ENCODE measurements at regions not wholly inside any gene's neighbourhood (a gene's known extent, or its start where the extent isn't known, plus 50 kb on each side); places are given as distances from the start of the nearest gene placed in this dataset.

DNA sequence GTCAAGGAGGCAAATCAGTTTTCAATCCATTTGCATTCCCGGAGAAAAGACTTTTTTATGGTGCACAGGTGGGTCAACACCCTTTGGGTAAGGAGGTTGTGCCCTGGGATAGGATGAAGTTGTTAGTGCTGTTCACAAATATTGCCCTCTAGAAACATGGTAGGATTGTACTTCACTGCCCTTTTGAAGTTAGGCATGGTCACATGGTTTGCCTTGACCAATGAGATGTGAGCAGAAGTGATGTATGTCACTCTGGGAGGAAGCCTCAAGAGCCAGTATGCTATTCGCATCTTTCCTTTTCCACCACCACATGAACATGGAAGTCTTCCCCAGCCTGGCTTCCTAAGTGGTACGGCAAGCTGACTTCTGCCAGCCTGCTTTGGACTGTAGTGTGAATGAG, 182.7 kb downstream of the TMX1 start:
- TF ChIP-seq, protein P1, sequence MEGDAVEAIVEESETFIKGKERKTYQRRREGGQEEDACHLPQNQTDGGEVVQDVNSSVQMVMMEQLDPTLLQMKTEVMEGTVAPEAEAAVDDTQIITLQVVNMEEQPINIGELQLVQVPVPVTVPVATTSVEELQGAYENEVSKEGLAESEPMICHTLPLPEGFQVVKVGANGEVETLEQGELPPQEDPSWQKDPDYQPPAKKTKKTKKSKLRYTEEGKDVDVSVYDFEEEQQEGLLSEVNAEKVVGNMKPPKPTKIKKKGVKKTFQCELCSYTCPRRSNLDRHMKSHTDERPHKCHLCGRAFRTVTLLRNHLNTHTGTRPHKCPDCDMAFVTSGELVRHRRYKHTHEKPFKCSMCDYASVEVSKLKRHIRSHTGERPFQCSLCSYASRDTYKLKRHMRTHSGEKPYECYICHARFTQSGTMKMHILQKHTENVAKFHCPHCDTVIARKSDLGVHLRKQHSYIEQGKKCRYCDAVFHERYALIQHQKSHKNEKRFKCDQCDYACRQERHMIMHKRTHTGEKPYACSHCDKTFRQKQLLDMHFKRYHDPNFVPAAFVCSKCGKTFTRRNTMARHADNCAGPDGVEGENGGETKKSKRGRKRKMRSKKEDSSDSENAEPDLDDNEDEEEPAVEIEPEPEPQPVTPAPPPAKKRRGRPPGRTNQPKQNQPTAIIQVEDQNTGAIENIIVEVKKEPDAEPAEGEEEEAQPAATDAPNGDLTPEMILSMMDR (IDR thresholded peaks at IDR 0.05): no peak
- no peak for TF ChIP-seq POLR2A (IDR thresholded peaks at IDR 0.05)
